OCI-LY7 (cell line): ENCODE measurements at regions not wholly inside any gene's neighbourhood (a gene's known extent, or its start where the extent isn't known, plus 50 kb on each side); places are given as distances from the start of the nearest gene placed in this dataset.

ENCODE experiments used
- EZH2phosphoT487 ChIP-seq: fragments of 200-600 bp; sonication (generic); IDR thresholded peaks from 2 replicates; pipeline ENCODE4 v1.6.1; 2018; ENCODE audit warnings: low read depth, borderline replicate concordance, mild to moderate bottlenecking, mixed run types, antibody characterized with exemption, low read length, moderate library complexity, mixed read lengths
- TF ChIP-seq, protein P1 (sequence below): fragments of 200-600 bp; sonication (generic); conservative IDR thresholded peaks from 2 replicates; pipeline ENCODE4 v1.5.1; 2014; ENCODE audit warnings: mild to moderate bottlenecking, antibody characterized with exemption, low read length, moderate library complexity, mixed read lengths

DNA sequence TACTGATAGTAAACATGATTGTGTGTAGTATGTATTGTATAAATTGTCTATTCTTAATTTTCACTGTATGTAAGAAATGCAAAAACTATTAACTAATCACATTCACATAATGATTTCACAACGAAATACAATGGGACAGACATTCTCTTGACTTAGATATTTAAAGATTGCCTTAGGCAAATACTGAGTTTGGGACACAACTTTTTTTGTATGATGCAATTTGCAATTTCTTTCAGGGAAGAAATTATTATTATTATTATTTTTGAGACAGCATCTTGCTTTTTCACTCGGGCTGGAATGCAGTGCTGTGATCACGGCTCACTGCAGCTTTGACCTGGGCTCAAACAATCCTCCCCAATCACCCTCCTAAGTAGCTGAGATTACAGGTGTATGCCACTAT is 173.2 kb upstream of the TRIM24 start:
- TF ChIP-seq, protein P1, sequence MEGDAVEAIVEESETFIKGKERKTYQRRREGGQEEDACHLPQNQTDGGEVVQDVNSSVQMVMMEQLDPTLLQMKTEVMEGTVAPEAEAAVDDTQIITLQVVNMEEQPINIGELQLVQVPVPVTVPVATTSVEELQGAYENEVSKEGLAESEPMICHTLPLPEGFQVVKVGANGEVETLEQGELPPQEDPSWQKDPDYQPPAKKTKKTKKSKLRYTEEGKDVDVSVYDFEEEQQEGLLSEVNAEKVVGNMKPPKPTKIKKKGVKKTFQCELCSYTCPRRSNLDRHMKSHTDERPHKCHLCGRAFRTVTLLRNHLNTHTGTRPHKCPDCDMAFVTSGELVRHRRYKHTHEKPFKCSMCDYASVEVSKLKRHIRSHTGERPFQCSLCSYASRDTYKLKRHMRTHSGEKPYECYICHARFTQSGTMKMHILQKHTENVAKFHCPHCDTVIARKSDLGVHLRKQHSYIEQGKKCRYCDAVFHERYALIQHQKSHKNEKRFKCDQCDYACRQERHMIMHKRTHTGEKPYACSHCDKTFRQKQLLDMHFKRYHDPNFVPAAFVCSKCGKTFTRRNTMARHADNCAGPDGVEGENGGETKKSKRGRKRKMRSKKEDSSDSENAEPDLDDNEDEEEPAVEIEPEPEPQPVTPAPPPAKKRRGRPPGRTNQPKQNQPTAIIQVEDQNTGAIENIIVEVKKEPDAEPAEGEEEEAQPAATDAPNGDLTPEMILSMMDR, result no peak
- no peak for TF ChIP-seq EZH2phosphoT487
